ENCODE measurements at regions not wholly inside any gene's neighbourhood (a gene's known extent, or its start where the extent isn't known, plus 50 kb on each side); places are given as distances from the start of the nearest gene placed in this dataset.
A peak's percentile ranks its signal among the peaks of the same experiment; 100 is the strongest.

DNA sequence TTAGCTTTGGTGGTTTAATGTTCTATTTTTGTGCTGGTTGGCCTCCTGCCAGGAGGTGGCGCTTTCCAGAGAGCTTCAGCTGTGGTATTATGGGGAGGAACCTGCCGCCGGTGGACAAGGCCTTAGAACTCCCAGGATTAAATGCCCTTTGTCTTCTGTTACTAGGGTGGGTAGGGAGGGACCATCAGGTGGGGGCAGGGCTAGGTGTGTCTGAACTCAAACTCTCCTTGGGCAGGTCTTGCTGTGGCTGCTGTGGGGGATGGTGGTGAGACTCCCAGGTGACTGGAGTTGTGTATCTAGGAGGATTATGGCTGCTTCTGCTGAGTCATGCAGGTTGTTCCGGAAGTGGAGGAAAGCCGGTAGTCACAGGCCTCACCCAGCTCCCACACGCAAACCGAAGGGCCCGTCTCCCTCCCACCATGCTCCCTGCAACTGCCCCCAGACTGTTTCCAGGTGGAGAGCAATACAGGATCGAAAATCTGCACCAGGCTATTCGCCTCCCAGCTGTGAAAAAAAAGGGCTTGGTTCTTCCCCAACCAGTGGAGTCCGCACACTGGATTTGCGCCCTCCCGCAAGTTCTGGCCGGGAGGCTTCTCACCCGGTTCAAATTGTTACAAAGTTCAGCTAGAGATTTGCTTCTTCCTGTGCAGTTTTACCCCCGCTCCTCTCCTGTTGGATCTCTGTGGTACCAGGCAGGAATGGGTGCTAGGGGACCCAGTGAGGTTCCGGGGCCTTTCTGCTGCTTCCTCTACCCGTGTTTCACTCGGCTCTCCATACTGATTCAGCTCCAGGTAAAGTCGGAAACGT is 220.5 kb downstream of the CENPF start:
- DNase-seq (ENCODE audit: low spot score): no peak

DNA sequence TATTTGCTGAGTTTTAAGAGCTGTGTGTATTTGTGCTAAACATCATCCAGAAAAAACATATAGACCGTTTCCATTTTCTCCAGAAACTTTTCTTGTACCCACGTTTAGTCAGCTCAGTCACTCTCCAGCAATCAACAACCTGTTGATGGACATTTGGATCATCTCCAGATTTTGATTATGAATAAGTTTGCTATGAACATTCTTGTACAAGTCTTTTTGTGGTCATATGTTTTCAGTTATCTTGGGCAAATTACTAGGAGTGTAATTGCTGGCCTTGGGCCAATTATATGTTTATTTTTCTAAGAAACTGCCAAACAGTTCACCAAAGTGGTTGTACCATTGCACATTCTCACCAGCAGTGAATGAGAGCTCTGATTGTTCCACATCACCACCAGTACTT is 221.8 kb downstream of the CENPF start:
- DNase-seq (ENCODE audit: low spot score): no peak

DNA sequence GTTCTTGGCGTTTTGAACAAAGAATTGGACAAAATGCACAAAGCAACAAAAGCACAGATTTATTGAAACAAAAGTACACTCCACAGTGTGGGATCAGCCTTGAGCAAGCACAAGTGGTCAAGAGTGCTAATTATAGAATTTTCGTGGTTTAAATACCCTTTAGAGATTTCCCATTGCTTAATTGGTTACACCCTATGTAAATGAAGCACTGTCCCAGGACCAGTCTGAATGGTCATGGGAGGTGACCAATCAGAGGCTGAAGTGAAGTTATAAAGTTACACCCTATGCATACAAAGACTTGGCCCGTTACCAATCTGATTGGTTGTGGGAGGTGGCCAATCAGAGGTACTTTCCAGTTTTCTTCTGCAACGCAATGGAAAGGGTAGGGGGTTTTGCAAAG is 223.6 kb downstream of the CENPF start:
- no peak for DNase-seq (ENCODE audit: low spot score)

DNA sequence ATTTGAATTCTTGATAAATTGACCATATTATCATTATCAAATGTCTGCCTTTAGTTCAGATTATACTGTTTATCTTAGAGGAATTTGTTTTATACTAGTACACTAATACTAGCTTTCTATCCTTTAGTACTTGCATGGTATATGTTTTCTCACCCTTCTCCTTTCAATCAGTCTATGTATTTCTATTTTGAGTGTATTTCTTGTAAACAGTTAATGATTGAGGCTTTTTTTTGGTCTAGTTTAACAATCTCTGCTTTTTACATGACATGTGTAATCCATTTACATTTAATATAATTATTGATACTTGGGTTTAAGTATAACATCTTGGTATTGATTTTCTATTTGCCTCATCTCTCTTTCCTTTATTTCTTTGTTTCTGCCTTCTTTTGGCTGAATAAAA is 224.9 kb downstream of the CENPF start:
- no peak for DNase-seq (ENCODE audit: low spot score)

DNA sequence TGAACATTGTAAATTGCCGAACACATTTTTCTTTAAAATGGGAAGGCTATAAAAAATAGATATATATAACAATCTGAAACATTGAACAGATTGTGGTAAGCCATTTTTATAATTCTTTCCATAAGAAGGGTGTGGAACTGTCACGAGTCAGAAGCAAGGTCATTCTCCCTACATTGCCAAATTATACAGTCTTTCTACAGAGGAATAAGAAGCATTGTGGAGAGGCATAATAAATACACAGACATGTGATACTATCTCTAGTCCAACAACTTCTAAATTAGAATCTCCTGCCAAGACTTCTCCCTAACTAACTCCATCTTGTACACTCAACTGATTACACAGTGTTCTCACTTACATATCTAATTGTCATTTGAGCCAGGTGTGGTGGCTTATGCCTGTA is 227.9 kb downstream of the CENPF start:
- DNase-seq (ENCODE audit: low spot score): no peak

GRCh38 chr1:214831956-214832355 is 229.0 kb downstream of the CENPF start:
- no peak for DNase-seq (ENCODE audit: low spot score)

DNA sequence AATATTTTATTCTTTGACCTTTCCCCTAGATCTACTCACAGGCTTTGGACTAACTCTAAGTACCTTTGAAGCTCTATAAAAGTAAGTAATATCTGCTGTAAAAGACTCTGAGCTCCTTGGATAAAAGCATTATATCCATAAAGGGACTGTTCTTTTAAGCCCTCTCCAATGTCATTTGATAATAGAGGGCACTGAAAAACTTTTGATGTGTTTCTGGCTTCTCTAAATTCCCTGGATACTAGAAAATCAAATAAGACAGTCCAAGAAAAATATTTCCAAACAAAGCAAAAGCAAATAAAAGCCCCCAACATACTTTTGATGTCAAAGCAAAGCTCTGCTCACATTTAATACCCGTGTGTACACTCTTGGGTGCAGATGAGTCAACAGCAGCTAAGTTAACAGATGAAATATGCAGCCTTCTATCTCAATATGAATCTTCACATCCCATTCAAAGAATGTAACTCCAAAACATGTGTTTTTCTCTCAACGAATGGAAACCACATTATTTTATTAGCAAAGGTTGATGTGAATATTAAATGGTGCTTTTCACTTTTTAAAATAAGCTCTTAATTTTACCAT is 230.3 kb downstream of the CENPF start:
- DNase-seq (ENCODE audit: low spot score): no peak

GRCh38 chr1:214837376-214837775 is 234.4 kb downstream of the CENPF start:
- no peak for DNase-seq (ENCODE audit: low spot score)

DNA sequence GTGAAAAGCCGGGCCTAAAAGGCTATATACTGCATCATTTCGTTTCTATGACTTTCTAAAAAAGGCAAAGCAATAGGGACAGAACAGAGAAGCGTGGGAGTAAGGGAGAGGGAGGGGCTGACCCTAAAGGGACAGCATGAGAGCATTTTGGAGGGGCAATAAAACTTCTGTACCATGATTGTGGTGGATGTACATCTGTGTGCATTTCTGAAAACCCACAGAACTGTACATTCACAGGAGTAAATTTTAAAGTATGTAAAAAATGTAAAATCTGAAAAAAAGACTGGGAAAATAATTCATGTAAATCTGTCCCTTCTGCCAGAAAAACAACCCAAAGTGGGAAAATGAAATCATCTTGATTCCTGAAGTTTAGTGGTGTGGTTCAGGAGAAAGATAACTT is 235.4 kb downstream of the CENPF start:
- DNase-seq (ENCODE audit: low spot score): no peak

- DNase-seq (ENCODE audit: low spot score): peak; percentile 60
These were observed 237.4 kb downstream of the CENPF start for GRCh38 chr1:214840356-214840755.

DNA sequence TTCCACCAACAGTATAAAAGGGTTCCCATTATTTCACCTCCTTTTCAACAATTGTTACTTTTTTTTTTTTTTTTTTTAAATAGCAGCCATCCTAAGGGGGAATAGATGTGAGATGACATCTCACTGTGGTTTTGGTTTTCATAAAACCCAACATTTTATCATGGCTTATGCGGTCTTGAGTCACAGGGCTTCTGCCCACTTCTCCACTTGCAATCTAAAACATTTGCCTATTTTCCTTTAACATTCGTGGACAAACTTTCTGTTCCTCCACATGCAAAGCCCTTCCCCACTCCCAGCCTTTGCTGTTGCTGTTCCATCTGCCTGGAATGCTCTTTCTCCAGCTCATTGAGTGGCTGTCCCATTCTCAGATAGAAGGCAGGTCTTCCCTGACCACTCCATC is 239.7 kb upstream of the KCNK2 start:
- DNase-seq (ENCODE audit: low spot score): peak; percentile 43

DNA sequence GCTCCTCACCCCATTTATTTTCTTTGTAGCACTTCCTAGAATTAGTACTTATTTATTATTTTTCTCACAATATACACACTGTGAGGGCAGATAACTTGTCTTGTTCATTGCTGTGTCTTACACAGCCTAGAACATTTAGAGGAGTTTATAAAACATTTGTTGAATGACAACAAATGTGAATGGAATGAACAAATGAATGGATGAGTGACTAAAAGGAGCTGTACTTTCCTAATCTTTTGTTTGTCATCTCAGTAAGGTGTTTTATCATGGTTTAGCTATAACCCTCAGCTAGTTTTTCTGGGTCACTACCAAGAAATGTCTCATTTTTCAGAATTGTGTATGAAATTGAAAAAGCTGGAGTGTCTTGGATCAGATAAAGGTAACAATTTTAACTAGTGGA is 239.3 kb upstream of the KCNK2 start:
- peak; percentile 57 for DNase-seq (ENCODE audit: low spot score)

DNA sequence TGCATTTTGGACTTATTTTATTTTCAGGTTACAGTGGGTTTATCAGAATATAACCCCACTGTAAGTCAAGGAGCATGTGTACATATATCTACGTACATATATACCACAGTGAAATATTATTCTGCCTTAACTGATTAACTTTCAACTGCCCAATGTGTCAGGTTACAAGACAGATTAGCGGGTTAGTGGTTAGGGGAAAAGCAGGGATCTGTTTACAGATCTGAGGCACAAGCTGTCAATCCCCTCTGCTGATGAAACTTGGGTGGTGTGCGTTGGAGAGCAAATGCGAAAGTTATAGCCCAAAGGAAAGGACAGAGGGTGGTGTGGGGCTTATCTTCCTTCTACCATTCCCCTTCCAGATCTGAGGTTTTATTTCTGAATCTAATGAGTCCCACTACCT is 238.2 kb upstream of the KCNK2 start:
- no peak for DNase-seq (ENCODE audit: low spot score)

- no peak for DNase-seq (ENCODE audit: low spot score)
These were observed 236.3 kb upstream of the KCNK2 start for GRCh38 chr1:214846276-214846675.

DNA sequence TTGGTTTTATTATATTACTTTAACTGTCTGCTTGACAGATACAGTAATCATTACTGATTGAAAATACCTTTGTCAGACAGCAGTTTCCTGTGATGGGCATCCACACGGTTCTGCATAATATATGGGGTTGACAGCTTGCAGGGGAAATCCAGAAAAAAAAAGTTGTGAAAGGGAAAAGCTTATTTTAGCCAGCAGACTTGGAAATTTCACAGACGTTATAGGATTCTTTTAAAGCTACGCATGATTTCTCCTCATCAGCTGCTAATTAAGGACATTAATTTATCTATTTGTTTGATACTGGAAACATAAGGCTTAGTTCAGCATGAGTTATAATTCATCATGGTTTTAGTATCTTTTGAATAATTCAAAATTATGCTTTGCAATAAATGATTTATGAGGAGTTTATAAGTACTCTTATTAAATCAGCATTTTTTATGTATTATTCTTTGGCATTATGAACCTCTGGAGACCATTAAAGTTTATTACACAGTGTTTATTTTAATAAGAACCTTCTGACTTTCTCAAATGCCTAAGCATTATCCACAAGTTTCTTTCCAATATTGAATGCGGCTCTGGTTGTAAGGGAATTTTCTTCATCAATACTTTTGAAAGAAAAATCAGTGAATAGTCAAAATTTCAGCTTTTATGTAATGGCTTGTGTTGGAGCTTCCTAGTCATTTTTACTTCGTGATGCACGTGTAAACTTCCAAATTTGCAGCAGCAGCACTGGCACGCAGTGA is 235.3 kb upstream of the KCNK2 start:
- DNase-seq (ENCODE audit: low spot score): no peak

DNA sequence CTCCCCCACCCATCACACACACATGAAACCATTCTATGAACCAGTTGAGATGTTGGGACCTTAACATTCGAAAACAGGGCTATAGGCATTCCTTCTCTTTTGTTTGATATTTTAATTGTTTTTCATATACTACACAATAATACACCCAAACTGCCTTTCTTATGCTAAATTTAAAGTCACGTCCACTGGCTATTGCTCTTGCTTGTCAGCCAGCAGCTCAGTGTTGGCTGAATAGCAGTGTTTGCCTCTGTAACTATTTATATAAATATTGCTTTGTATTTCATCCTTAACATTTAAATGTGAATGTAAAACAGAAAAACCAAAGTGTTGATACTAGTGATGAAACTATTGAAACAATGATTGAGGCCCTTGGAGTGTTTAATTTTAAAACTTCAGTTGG is 234.4 kb upstream of the KCNK2 start:
- DNase-seq (ENCODE audit: low spot score): no peak

DNA sequence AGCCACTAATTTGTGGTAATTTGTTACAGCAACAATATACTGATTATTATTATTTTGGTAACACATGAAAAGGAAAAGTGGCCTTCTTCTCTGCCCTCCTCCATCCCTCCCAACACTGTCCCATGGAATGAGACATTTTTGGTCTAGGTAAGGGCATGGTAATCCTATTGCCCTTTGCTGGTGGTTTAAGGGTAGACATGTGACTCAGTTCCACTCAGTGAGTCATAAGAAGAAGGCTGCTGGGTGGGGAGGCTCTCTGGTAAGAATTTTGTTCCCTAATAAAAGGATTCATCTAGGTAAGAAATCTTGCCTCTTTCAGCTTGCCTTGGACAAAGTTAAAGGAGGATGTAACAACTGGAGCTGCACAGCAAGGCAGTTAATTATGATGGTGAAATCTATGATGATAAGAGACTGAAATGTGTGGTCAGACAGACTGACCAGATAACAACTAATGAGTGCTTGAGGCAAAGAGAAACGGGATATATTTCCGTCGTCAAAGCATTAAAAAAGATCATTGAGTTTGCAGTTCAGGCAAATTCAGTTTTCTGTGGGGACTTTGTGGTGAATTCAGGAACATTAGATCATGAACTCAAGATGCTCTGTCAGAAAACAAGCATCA is 232.0 kb upstream of the KCNK2 start:
- DNase-seq (ENCODE audit: low spot score): peak; percentile 29

GRCh38 chr1:214853340-214853739 is 229.2 kb upstream of the KCNK2 start:
- DNase-seq (ENCODE audit: low spot score): no peak

DNA sequence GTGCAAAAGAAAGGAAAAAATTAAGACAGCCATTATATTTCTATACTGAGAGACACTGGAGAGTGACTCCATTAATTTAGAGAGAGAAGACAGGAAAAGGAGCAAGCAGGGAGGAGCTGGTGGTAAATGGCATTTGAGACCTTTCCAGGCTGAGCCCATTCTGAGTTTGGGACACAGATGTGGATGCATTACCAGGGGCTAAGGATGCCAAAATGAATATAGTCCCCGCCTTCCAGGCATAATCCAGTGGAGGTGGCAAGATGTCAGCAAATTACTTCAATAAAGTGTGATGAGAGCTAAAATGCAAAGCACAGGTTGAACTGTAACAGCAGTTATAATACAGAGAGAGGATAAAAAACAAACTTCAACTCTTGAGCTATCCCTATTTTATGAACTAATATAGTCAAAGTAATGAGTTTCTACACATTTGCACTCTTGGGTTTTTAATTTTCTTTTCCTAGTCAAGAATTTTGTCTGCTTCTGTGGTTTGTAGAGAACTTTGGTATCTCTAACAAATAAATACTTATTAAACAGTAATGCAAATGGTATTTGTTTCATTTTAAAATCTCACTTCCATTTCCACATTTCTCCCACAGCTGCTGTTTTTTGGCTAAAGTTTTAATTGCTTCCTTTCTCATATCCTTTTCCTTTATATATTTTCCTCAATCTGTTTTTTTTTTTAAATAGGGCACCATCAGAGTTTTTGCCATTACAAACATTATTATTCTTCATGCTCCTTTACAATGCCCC is 228.2 kb upstream of the KCNK2 start:
- DNase-seq (ENCODE audit: low spot score): no peak

DNA sequence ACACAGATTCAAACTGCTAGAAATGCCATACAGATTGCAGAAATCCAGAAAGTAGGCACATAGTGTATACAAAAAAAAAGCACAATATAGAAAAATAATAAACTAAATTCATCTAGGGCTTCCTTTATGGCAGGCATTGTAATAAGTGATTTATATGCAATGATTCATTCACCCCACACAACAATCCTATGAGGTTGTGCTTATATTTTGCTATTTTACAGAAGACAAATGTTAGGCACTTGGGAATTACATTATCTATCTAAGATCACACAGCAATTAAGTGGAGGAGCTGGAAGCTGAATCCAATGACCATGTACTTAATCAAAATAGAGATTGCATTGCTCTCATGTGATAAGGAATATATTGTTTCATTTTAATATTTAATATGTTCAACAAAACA is 225.7 kb upstream of the KCNK2 start:
- DNase-seq (ENCODE audit: low spot score): no peak

GRCh38 chr1:214857716-214858115 is 224.8 kb upstream of the KCNK2 start:
- DNase-seq (ENCODE audit: low spot score): no peak

DNA sequence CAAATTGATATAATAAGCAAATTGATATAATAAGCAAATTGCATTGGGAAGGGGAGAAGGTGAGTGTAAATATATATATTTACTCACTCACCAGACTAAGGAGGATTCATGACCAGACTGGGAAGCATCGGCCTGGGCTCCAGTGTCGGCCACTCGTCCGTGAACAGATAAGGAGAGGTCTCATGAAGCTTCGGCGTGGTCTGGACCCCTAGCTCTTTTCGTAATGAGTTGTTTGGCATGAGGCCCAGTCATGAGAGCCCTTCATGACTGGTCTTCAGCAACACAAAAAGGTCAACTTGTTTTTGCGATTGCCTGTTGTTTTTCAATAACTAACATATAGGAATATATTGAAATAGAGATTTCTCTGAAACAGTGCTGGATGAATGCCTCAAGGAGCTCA is 222.9 kb upstream of the KCNK2 start:
- no peak for DNase-seq (ENCODE audit: low spot score)

All from kidney tubule cell (primary cell).